ENCODE measurements at regions not wholly inside any gene's neighbourhood (a gene's known extent, or its start where the extent isn't known, plus 50 kb on each side); places are given as distances from the start of the nearest gene placed in this dataset.

- TF ChIP-seq CTCF (IDR thresholded peaks at IDR 0.05) (no peak), HMGXB4 (CRISPR knock-in tag; IDR thresholded peaks at IDR 0.05; ENCODE audit: borderline replicate concordance) (no peak), POLR2AphosphoS2 (conservative IDR thresholded peaks at IDR 0.05; ENCODE audit: low read length) (no peak), NFE2L2 (conservative IDR thresholded peaks at IDR 0.05; ENCODE audit: low read length) (no peak), FOSL2 (IDR thresholded peaks at IDR 0.05) (no peak), FOSL2 (CRISPR knock-in tag; IDR thresholded peaks at IDR 0.05) (no peak), JUN (IDR thresholded peaks at IDR 0.05) (no peak), RAD21 (conservative IDR thresholded peaks at IDR 0.05 in 1 of 2, IDR thresholded peaks at IDR 0.05 in 1 of 2) (no peak)
These were observed 100.1 kb upstream of the SPATA12 start for GRCh38 chr3:56960234-56960917.
